Natural killer cell (primary cell): ENCODE measurements at regions not wholly inside any gene's neighbourhood (a gene's known extent, or its start where the extent isn't known, plus 50 kb on each side); places are given as distances from the start of the nearest gene placed in this dataset.

Experiments used
- ATAC-seq, 3 donors: fragments of 150-1000 bp in 2 of 3; fragments of 200-7000 bp in 1 of 3; cut with Tn5 transposase; 1 replicate in 1 of 3; 2 replicates in 2 of 3; pipeline ENCODE4 v1.10.0; 2021; ENCODE audit warnings: mild to moderate bottlenecking in 2 of 3, moderate library complexity in 2 of 3
- DNase-seq, 2 donors: peaks; one replicate each; pipeline versions ENCODE4 v3.0.0 to v3.0.0-alpha.2; 2013 to 2021; ENCODE audit warnings: mixed read lengths in 1 of 2
- H3K27ac ChIP-seq: one replicate; pipeline ENCODE4 v1.5.1; 2013; ENCODE audit warnings: mild to moderate bottlenecking, low read length
- H3K27me3 ChIP-seq: one replicate; pipeline ENCODE4 v1.6.1; 2013; ENCODE audit warnings: low read length; ENCODE audit not compliant: control insufficient read depth, insufficient read depth
- H3K36me3 ChIP-seq: one replicate; pipeline ENCODE4 v1.6.1; 2013; ENCODE audit warnings: low read length; ENCODE audit not compliant: control insufficient read depth, insufficient read depth
- H3K4me1 ChIP-seq: one replicate; pipeline ENCODE4 v1.6.1; 2013; ENCODE audit warnings: low read length; ENCODE audit not compliant: control insufficient read depth, insufficient read depth
- H3K4me3 ChIP-seq: one replicate; pipeline ENCODE4 v1.5.1; 2013; ENCODE audit warnings: low read length
- H3K9me3 ChIP-seq: one replicate; pipeline ENCODE4 v1.6.1; 2013; ENCODE audit warnings: low read length; ENCODE audit not compliant: control insufficient read depth, insufficient read depth
- H3K27ac Mint-ChIP-seq, 2 donors: one replicate each; pipeline ENCODE4 v1.8.0; 2022; ENCODE audit warnings: mild to moderate bottlenecking in 2 of 2, mixed read lengths in 2 of 2, moderate library complexity in 1 of 2
- H3K27me3 Mint-ChIP-seq, 2 donors: one replicate each; pipeline ENCODE4 v1.8.0; 2022; ENCODE audit warnings: low read depth in 2 of 2, mixed read lengths in 2 of 2
- H3K36me3 Mint-ChIP-seq: one replicate; pipeline ENCODE4 v1.8.0; 2022; ENCODE audit warnings: mixed read lengths
- H3K4me1 Mint-ChIP-seq, 2 donors: one replicate each; pipeline ENCODE4 v1.8.0; 2022; ENCODE audit warnings: mixed read lengths in 2 of 2
- H3K4me3 Mint-ChIP-seq: one replicate; pipeline ENCODE4 v1.8.0; 2022; ENCODE audit warnings: mild to moderate bottlenecking, moderate library complexity, mixed read lengths
- H3K9me3 Mint-ChIP-seq, 2 donors: one replicate each; pipeline ENCODE4 v1.8.0; 2022; ENCODE audit warnings: mixed read lengths in 2 of 2
- CTCF ChIP-seq: fragments of 200-600 bp; IDR thresholded peaks from one replicate; pipeline ENCODE4 v1.8.0; 2022; ENCODE audit warnings: antibody characterized with exemption
- WGBS: methylation state at CpG from one replicate; pipeline ENCODE4 v1.1.7; 2013; ENCODE audit warnings: missing lambda C conversion rate; ENCODE audit not compliant: insufficient coverage; 5-methylcytosine and 5-hydroxymethylcytosine counted together
- intact Hi-C: fragments of 100-400 bp; cut with micrococcal nuclease; formaldehyde crosslinking; loops from one replicate; pipeline ENCODE4 v1.14.2; 2022

DNA sequence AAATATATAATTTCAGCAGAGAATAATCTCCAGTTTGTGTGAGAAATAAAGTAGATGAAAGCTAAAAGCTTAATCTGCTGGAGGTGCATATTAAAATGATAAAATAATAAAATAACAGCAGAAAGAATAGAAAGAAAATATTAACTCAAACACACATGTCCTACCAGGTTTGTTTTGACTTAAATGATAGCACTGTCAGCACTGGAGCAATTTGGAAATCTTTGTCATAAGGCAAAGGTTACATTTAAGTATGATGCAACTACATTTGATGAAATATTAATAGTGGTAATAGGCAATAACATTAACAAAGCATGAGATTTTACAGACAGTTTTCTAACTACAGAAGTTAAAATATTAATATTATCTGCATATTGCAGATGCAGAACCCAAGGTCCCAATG is 2380.1 kb downstream of the PCDH9 start:
- Mint-ChIP-seq H3K27ac (no peak overlapping the region), H3K27me3 (no peaks in the 10 kb centered on the region), H3K4me3 (no peak overlapping the region), H3K9me3 (peaks cover 6 to 17% of the 10 kb centered on the region in 2 donors), H3K4me1 (no peaks in the 10 kb centered on the region), H3K36me3 (peaks cover 6% of the 10 kb centered on the region)
- TF ChIP-seq CTCF, result no peak
- Histone ChIP-seq H3K27ac (no peak overlapping the region), H3K4me1 (no peaks in the 10 kb centered on the region), H3K27me3 (no peaks in the 10 kb centered on the region), H3K9me3 (peaks cover 4% of the 10 kb centered on the region), H3K4me3 (no peak overlapping the region), H3K36me3 (no peaks in the 10 kb centered on the region)
- no peak for DNase-seq
- intact Hi-C loops, result no loop called here
- no peak for ATAC-seq

- Histone ChIP-seq H3K36me3 (no peaks in the 10 kb centered on the region), H3K4me1 (no peaks in the 10 kb centered on the region), H3K9me3 (peaks cover 4% of the 10 kb centered on the region), H3K27ac (no peak overlapping the region), H3K27me3 (no peaks in the 10 kb centered on the region), H3K4me3 (no peak overlapping the region)
- no peak for DNase-seq
- no peak overlapping the region for H3K4me3 Mint-ChIP-seq
- H3K9me3 Mint-ChIP-seq, result peaks cover 11 to 16% of the 10 kb centered on the region in 2 donors
- peaks cover 6% of the 10 kb centered on the region for H3K36me3 Mint-ChIP-seq
- intact Hi-C loops, result no loop called here
- H3K4me1 Mint-ChIP-seq, result no peaks in the 10 kb centered on the region
- ATAC-seq, result no peak
- H3K27ac Mint-ChIP-seq, result no peak overlapping the region
- no peak for TF ChIP-seq CTCF
- no peaks in the 10 kb centered on the region for H3K27me3 Mint-ChIP-seq
Measured at GRCh38 chr13:64849196-64849595, 2380.9 kb downstream of the PCDH9 start.

GRCh38 chr13:64847767-64848166 is 2382.4 kb downstream of the PCDH9 start:
- 90% methylated on average over 5 of the region's 6 CpGs for WGBS
- Histone ChIP-seq H3K27me3 (no peaks in the 10 kb centered on the region), H3K27ac (no peak overlapping the region), H3K36me3 (no peaks in the 10 kb centered on the region), H3K4me1 (no peaks in the 10 kb centered on the region), H3K9me3 (peaks cover 4% of the 10 kb centered on the region), H3K4me3 (no peak overlapping the region)
- peaks cover 11 to 12% of the 10 kb centered on the region in 2 donors for H3K9me3 Mint-ChIP-seq
- no peaks in the 10 kb centered on the region for H3K27me3 Mint-ChIP-seq
- no peak overlapping the region for H3K27ac Mint-ChIP-seq
- no peaks in the 10 kb centered on the region for H3K4me1 Mint-ChIP-seq
- no peak overlapping the region for H3K4me3 Mint-ChIP-seq
- intact Hi-C loops, result no loop called here
- DNase-seq (no peak), ATAC-seq (no peak)
- peaks cover 6% of the 10 kb centered on the region for H3K36me3 Mint-ChIP-seq
- no peak for TF ChIP-seq CTCF

DNA sequence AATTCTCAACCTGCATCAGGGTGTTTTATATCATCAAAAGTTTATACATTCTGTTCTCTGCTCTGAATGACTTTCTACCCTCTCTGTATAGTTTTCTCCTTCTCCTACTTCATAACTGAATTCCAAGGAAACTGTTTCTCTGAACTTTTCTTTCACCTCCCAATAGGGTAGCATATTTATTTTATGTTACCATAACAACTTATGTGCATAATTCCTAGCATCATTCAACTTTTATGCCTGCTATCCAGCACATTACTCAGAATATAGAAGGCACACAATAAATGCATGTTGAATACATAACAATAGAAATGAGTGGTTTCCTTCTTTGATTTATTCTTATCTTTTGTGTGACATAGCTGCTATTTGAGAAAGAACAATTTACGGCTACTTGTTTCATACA is 2385.0 kb downstream of the PCDH9 start:
- WGBS, result no CpG with 5 or more reads among the region's 1 CpG
- no peaks in the 10 kb centered on the region for H3K27me3 ChIP-seq

More for the DNA sequence above, 2385.0 kb downstream of the PCDH9 start:
- Mint-ChIP-seq H3K9me3 (peaks cover 10 to 20% of the 10 kb centered on the region in 2 donors), H3K36me3 (peaks cover 6% of the 10 kb centered on the region), H3K27ac (no peak overlapping the region), H3K4me1 (no peaks in the 10 kb centered on the region), H3K4me3 (no peak overlapping the region), H3K27me3 (no peaks in the 10 kb centered on the region)
- ATAC-seq (no peak), DNase-seq (no peak)
- H3K4me1 ChIP-seq, result no peaks in the 10 kb centered on the region
- TF ChIP-seq CTCF, result no peak
- H3K4me3 ChIP-seq, result no peak overlapping the region
- no peak overlapping the region for H3K27ac ChIP-seq
- peaks cover 4% of the 10 kb centered on the region for H3K9me3 ChIP-seq
- H3K36me3 ChIP-seq, result no peaks in the 10 kb centered on the region
- intact Hi-C loops, result no loop called here
